ENCODE measurements at regions not wholly inside any gene's neighbourhood (a gene's known extent, or its start where the extent isn't known, plus 50 kb on each side); places are given as distances from the start of the nearest gene placed in this dataset.

GRCh38 chr12:76284816-76285750 is 63.1 kb downstream of the BBS10 start:
- TF ChIP-seq CTCF (IDR thresholded peaks at IDR 0.05) (no peak), POLR2A (IDR thresholded peaks at IDR 0.05) (no peak)

Measured in uterus (tissue), 2 donors.